Prostate gland (tissue), 2 donors: ENCODE measurements at regions not wholly inside any gene's neighbourhood (a gene's known extent, or its start where the extent isn't known, plus 50 kb on each side); places are given as distances from the start of the nearest gene placed in this dataset.

Experiments used
- DNase-seq: peaks from one replicate; pipeline ENCODE4 v3.0.0-alpha.2; 2019; ENCODE audit warnings: low spot score
- H3K27ac ChIP-seq, 2 donors: fragments of 200-600 bp; sonication (generic); 2 replicates each; pipeline ENCODE4 v1.5.1; 2017 to 2019
- H3K27me3 ChIP-seq: fragments of 200-600 bp; sonication (generic); replicated peaks from 2 replicates; pipeline ENCODE4 v1.5.1; 2019; ENCODE audit not compliant: insufficient read depth
- H3K36me3 ChIP-seq, 2 donors: fragments of 200-600 bp; sonication (generic); 1 replicate in 1 of 2; 2 replicates in 1 of 2; pipeline versions ENCODE4 v1.5.1 to v1.8.1; 2017 to 2019
- H3K4me1 ChIP-seq: fragments of 200-600 bp; sonication (generic); replicated peaks from 2 replicates; pipeline ENCODE4 v1.5.1; 2019
- H3K4me3 ChIP-seq, 2 donors: fragments of 200-600 bp; sonication (generic); 2 replicates each; pipeline ENCODE4 v1.5.1; 2017 to 2019
- H3K9me3 ChIP-seq: fragments of 200-600 bp; sonication (generic); 2 replicates; pipeline ENCODE4 v1.5.1; 2017
- CTCF ChIP-seq, 4 experiments: fragments of 200-600 bp in 2 of 4; fragments of 450-650 bp in 2 of 4; sonication (generic) in 2 of 4; IDR thresholded peaks; 1 replicate in 3 of 4; 2 replicates in 1 of 4; pipeline ENCODE4 v1.5.1; 2016 to 2019; ENCODE audit warnings: antibody characterized with exemption in 4 of 4, mild to moderate bottlenecking in 2 of 4, moderate library complexity in 2 of 4
- POLR2A ChIP-seq: fragments of 450-650 bp; IDR thresholded peaks from one replicate; pipeline ENCODE4 v1.6.1; 2016; ENCODE audit warnings: antibody characterized with exemption, mild to moderate bottlenecking
- POLR2AphosphoS5 ChIP-seq: sonication (generic); formaldehyde crosslinking; IDR thresholded peaks from one replicate; pipeline ENCODE4 v1.6.1; 2017; ENCODE audit warnings: antibody characterized with exemption
- WGBS: methylation state at CpG from one replicate; pipeline ENCODE4 v1.1.5; 2018; 5-methylcytosine and 5-hydroxymethylcytosine counted together
- intact Hi-C: fragments of 100-400 bp; cut with DNase I; formaldehyde crosslinking; loops from one replicate; pipeline ENCODE4 v1.14.2; 2022

GRCh38 chr18:78454221-78454620, 525.4 kb upstream of the SALL3 start:
- WGBS: 83% methylated on average over 9 of the region's 9 CpGs
- Histone ChIP-seq H3K9me3 (no peaks in the 10 kb centered on the region), H3K4me3 (no peak overlapping the region), H3K27me3 (no peaks in the 10 kb centered on the region), H3K36me3 (no peaks in the 10 kb centered on the region), H3K4me1 (no peaks in the 10 kb centered on the region), H3K27ac (no peak overlapping the region)
- intact Hi-C loops: no loop called here
- TF ChIP-seq CTCF (IDR thresholded peaks at IDR 0.05) (no peak), POLR2AphosphoS5 (no peak), POLR2A (no peak)
- no peak for DNase-seq

- no peak for TF ChIP-seq POLR2AphosphoS5
- no peak for TF ChIP-seq CTCF (IDR thresholded peaks at IDR 0.05)
- TF ChIP-seq POLR2A: no peak
- Histone ChIP-seq H3K4me1 (no peaks in the 10 kb centered on the region), H3K4me3 (no peak overlapping the region), H3K27me3 (no peaks in the 10 kb centered on the region), H3K27ac (no peak overlapping the region), H3K9me3 (no peaks in the 10 kb centered on the region), H3K36me3 (no peaks in the 10 kb centered on the region)
- WGBS: 89% methylated on average over 5 of the region's 5 CpGs
- DNase-seq: no peak
- intact Hi-C loops: no loop called here
Measured at GRCh38 chr18:78455386-78455785, 524.2 kb upstream of the SALL3 start.

GRCh38 chr18:78457011-78457410, 522.6 kb upstream of the SALL3 start:
- TF ChIP-seq POLR2A: no peak
- no peak for TF ChIP-seq POLR2AphosphoS5
- TF ChIP-seq CTCF (IDR thresholded peaks at IDR 0.05): no peak
- no peak for DNase-seq
- Histone ChIP-seq H3K36me3 (no peaks in the 10 kb centered on the region), H3K4me1 (no peaks in the 10 kb centered on the region), H3K4me3 (no peak overlapping the region), H3K9me3 (no peaks in the 10 kb centered on the region), H3K27me3 (no peaks in the 10 kb centered on the region), H3K27ac (no peak overlapping the region)
- 76% methylated on average over 13 of the region's 13 CpGs for WGBS
- intact Hi-C loops: no loop called here

- intact Hi-C loops: no loop called here
- TF ChIP-seq POLR2A (no peak), POLR2AphosphoS5 (no peak), CTCF (IDR thresholded peaks at IDR 0.05) (no peak)
- no peak for DNase-seq
- H3K27me3 ChIP-seq: no peaks in the 10 kb centered on the region
- 79% methylated on average over 7 of the region's 7 CpGs for WGBS
- no peaks in the 10 kb centered on the region for H3K36me3 ChIP-seq
- H3K9me3 ChIP-seq: no peaks in the 10 kb centered on the region
- no peak overlapping the region for H3K4me3 ChIP-seq
- no peaks in the 10 kb centered on the region for H3K4me1 ChIP-seq
- H3K27ac ChIP-seq: no peak overlapping the region
Measured at GRCh38 chr18:78457731-78458130, 521.9 kb upstream of the SALL3 start.

GRCh38 chr18:78458356-78458755, 521.3 kb upstream of the SALL3 start:
- Histone ChIP-seq H3K4me1 (no peaks in the 10 kb centered on the region), H3K27ac (no peak overlapping the region), H3K27me3 (no peaks in the 10 kb centered on the region), H3K36me3 (no peaks in the 10 kb centered on the region), H3K9me3 (no peaks in the 10 kb centered on the region), H3K4me3 (no peak overlapping the region)
- intact Hi-C loops: no loop called here
- 94% methylated on average over 4 of the region's 4 CpGs for WGBS
- TF ChIP-seq CTCF (IDR thresholded peaks at IDR 0.05) (no peak), POLR2AphosphoS5 (no peak), POLR2A (no peak)
- no peak for DNase-seq
